C4-2B (cell line): ENCODE measurements at regions not wholly inside any gene's neighbourhood (a gene's known extent, or its start where the extent isn't known, plus 50 kb on each side); places are given as distances from the start of the nearest gene placed in this dataset.

Experiments
- H3K27ac ChIP-seq: fragments of 450-650 bp; 2 replicates; pipeline ENCODE4 v1.5.1; 2017
- CTCF ChIP-seq: fragments of 450-650 bp; conservative IDR thresholded peaks from 2 replicates; pipeline ENCODE4 v1.5.1; 2017; ENCODE audit warnings: mild to moderate bottlenecking
- ZFX ChIP-seq: fragments of 450-650 bp; IDR thresholded peaks from 2 replicates; pipeline ENCODE4 v1.6.1; 2017

GRCh38 chr11:26254378-26254777 is 77.6 kb upstream of the ANO3 start:
- no peak overlapping the region for H3K27ac ChIP-seq
- no peak for TF ChIP-seq ZFX
- no peak for TF ChIP-seq CTCF

GRCh38 chr11:26263769-26264168 is 68.2 kb upstream of the ANO3 start:
- TF ChIP-seq ZFX (no peak), CTCF (no peak)
- no peak overlapping the region for H3K27ac ChIP-seq

GRCh38 chr11:26264266-26264665 is 67.7 kb upstream of the ANO3 start:
- TF ChIP-seq CTCF: no peak
- TF ChIP-seq ZFX: no peak
- H3K27ac ChIP-seq: no peak overlapping the region

GRCh38 chr11:26268980-26269660 is 62.8 kb upstream of the ANO3 start:
- TF ChIP-seq ZFX (no peak), CTCF (no peak)
- H3K27ac ChIP-seq: no peak overlapping the region

- TF ChIP-seq CTCF (no peak), ZFX (no peak)
- no peak overlapping the region for H3K27ac ChIP-seq
Observed at GRCh38 chr11:26271666-26272065, 60.3 kb upstream of the ANO3 start.

- TF ChIP-seq CTCF (peak; percentile 99), ZFX (no peak)
- H3K27ac ChIP-seq: no peak overlapping the region
Observed at GRCh38 chr11:26276798-26277424, 55.0 kb upstream of the ANO3 start.

- H3K27ac ChIP-seq: no peak overlapping the region
- TF ChIP-seq CTCF (peak; percentile 30), ZFX (no peak)
Observed at GRCh38 chr11:26278354-26278753, 53.6 kb upstream of the ANO3 start.
